H1 (cell line): ENCODE measurements at regions not wholly inside any gene's neighbourhood (a gene's known extent, or its start where the extent isn't known, plus 50 kb on each side); places are given as distances from the start of the nearest gene placed in this dataset.

Experiments
- CHD2 ChIP-seq: IDR thresholded peaks from 2 replicates; pipeline ENCODE4 v1.6.1; 2012; ENCODE audit warnings: low read length, improper control_type of control experiment
- CTCF ChIP-seq, 3 experiments: IDR thresholded peaks; 1 replicate in 2 of 3; 2 replicates in 1 of 3; pipeline versions ENCODE4 v1.5.1 to v1.6.1; 2011; ENCODE audit warnings: low read length in 3 of 3, mild to moderate bottlenecking in 3 of 3, inconsistent platforms in 2 of 3, low read depth in 1 of 3, moderate library complexity in 1 of 3; ENCODE audit not compliant: insufficient read depth in 1 of 3; ENCODE audit errors: control extremely low read depth in 1 of 3
- EP300 ChIP-seq, 2 experiments: IDR thresholded peaks; 1 replicate in 1 of 2; 2 replicates in 1 of 2; pipeline ENCODE4 v1.6.1; 2011 to 2012; ENCODE audit warnings: low read depth in 2 of 2, low read length in 2 of 2, mild to moderate bottlenecking in 2 of 2, borderline replicate concordance in 1 of 2, inconsistent platforms in 1 of 2, moderate library complexity in 1 of 2
- KDM1A ChIP-seq: fragments of 200-600, 300-600 bp; sonication (generic); IDR thresholded peaks from 2 replicates; pipeline ENCODE4 v1.7.1; 2016; ENCODE audit warnings: mild to moderate bottlenecking, low read length, borderline replicate concordance
- NRF1 ChIP-seq: IDR thresholded peaks from 2 replicates; pipeline ENCODE4 v1.6.1; 2011; ENCODE audit warnings: mild to moderate bottlenecking, low read depth, low read length, improper control_type of control experiment
- POLR2A ChIP-seq, 2 experiments: IDR thresholded peaks; 1 replicate in 1 of 2; 2 replicates in 1 of 2; pipeline ENCODE4 v1.6.1; 2011; ENCODE audit warnings: low read depth in 2 of 2, low read length in 2 of 2, mild to moderate bottlenecking in 2 of 2; ENCODE audit errors: control extremely low read depth in 1 of 2
- RAD21 ChIP-seq, 2 experiments: IDR thresholded peaks in 1 of 2; conservative IDR thresholded peaks in 1 of 2; 2 replicates each; pipeline ENCODE4 v1.6.1; 2011; ENCODE audit warnings: low read depth in 2 of 2, low read length in 2 of 2, improper control_type of control experiment in 1 of 2, inconsistent platforms in 1 of 2, mild to moderate bottlenecking in 1 of 2, moderate library complexity in 1 of 2
- SIN3A ChIP-seq, 2 experiments: IDR thresholded peaks in 1 of 2; conservative IDR thresholded peaks in 1 of 2; 2 replicates each; pipeline ENCODE4 v1.6.1; 2011 to 2012; ENCODE audit warnings: low read length in 2 of 2, improper control_type of control experiment in 1 of 2, low read depth in 1 of 2, mild to moderate bottlenecking in 1 of 2
- TF ChIP-seq, protein P1 (sequence below): IDR thresholded peaks from 2 replicates; pipeline ENCODE4 v1.6.1; 2012; ENCODE audit warnings: inconsistent platforms

DNA sequence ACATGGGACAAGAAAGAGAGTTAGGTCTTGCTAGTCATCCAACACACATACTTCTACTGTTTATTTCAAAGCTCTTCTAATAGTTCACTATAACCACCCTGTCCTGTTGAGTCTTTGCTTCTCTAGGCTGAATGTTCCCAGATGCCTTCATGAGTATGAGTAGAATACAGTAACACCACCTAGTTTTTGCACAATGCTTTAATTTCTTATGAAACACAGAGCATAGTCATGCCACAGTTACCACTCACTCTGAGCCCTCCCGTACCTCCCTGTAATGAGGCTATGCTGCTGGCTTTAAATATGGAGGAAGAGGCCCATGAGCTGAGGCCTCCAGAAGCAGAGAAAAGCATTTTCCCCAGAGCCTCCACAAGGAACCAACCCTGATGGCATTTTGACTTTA is 75.0 kb upstream of the SLC1A3 start:
- TF ChIP-seq SIN3A (conservative IDR thresholded peaks at IDR 0.05 in 1 of 2, IDR thresholded peaks at IDR 0.05 in 1 of 2; ENCODE audit: low read depth in 1 of 2, low read length in 2 of 2): no peak
- TF ChIP-seq NRF1: no peak
- TF ChIP-seq, protein P1, sequence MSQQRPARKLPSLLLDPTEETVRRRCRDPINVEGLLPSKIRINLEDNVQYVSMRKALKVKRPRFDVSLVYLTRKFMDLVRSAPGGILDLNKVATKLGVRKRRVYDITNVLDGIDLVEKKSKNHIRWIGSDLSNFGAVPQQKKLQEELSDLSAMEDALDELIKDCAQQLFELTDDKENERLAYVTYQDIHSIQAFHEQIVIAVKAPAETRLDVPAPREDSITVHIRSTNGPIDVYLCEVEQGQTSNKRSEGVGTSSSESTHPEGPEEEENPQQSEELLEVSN: no peak
- TF ChIP-seq CTCF (IDR thresholded peaks at IDR 0.05; ENCODE audit: control extremely low read depth in 1 of 3, insufficient read depth in 1 of 3, low read depth in 1 of 3, low read length in 3 of 3): no peak
- TF ChIP-seq EP300 (IDR thresholded peaks at IDR 0.05; ENCODE audit: borderline replicate concordance in 1 of 2, low read depth in 2 of 2, low read length in 2 of 2): no peak
- no peak for TF ChIP-seq POLR2A (IDR thresholded peaks at IDR 0.05; ENCODE audit: control extremely low read depth in 1 of 2, low read depth in 2 of 2, low read length in 2 of 2)
- TF ChIP-seq CHD2: no peak
- TF ChIP-seq RAD21 (IDR thresholded peaks at IDR 0.05 in 1 of 2, conservative IDR thresholded peaks at IDR 0.05 in 1 of 2; ENCODE audit: low read depth in 2 of 2, low read length in 2 of 2): no peak
- TF ChIP-seq KDM1A: no peak
